K562 (cell line): ENCODE measurements at regions not wholly inside any gene's neighbourhood (a gene's known extent, or its start where the extent isn't known, plus 50 kb on each side); places are given as distances from the start of the nearest gene placed in this dataset.

Experiments used
- CREB3 ChIP-seq: fragments of 450-650 bp; conservative IDR thresholded peaks from 2 replicates; pipeline ENCODE4 v1.6.1; 2016; ENCODE audit warnings: missing genetic modification characterization, low read depth, mild to moderate bottlenecking, missing compliant biosample characterization, moderate library complexity
- CREM ChIP-seq: IDR thresholded peaks from 2 replicates; pipeline ENCODE4 v1.6.1; 2014; ENCODE audit warnings: antibody characterized with exemption, low read depth
- CTCF ChIP-seq, 3 experiments: IDR thresholded peaks in 2 of 3; conservative IDR thresholded peaks in 1 of 3; 2 replicates each; pipeline ENCODE4 v1.5.1; 2011 to 2012; ENCODE audit warnings: low read length in 3 of 3, mild to moderate bottlenecking in 3 of 3, control low read depth in 2 of 3, improper control_type of control experiment in 1 of 3, inconsistent platforms in 1 of 3, low read depth in 1 of 3, mixed read lengths in 1 of 3, moderate library complexity in 1 of 3; ENCODE audit not compliant: insufficient read depth in 2 of 3
- ESRRA ChIP-seq: fragments of 450-650 bp; IDR thresholded peaks from 2 replicates; pipeline ENCODE4 v1.6.1; 2014; ENCODE audit warnings: low read depth, mild to moderate bottlenecking, moderate library complexity, borderline replicate concordance
- GATAD2A ChIP-seq: fragments of 450-650 bp; IDR thresholded peaks from 2 replicates; pipeline ENCODE4 v1.6.1; 2017
- KLF10 ChIP-seq: fragments of 250-450 bp; sonication (Bioruptor Pico); IDR thresholded peaks from 2 replicates; pipeline ENCODE4 v1.6.1; 2021; ENCODE audit warnings: matching md5 sums
- POLR2A ChIP-seq: fragments of 450-650 bp; conservative IDR thresholded peaks from 2 replicates; pipeline ENCODE4 v1.6.1; 2016
- RUNX1 ChIP-seq: sonication (generic); IDR thresholded peaks from 2 replicates; pipeline ENCODE4 v1.6.1; 2016; ENCODE audit warnings: antibody characterized with exemption, low read depth
- THRAP3 ChIP-seq: fragments of 450-650 bp; IDR thresholded peaks from 2 replicates; pipeline ENCODE4 v1.6.1; 2016; ENCODE audit warnings: mild to moderate bottlenecking, inconsistent platforms, borderline replicate concordance
- TRIM24 ChIP-seq, 2 experiments: fragments of 450-650 bp; IDR thresholded peaks; 2 replicates each; pipeline ENCODE4 v1.6.1; 2016
- YBX1 ChIP-seq: fragments of 450-650 bp; IDR thresholded peaks from 2 replicates; pipeline ENCODE4 v1.7.1; 2016; ENCODE audit warnings: mild to moderate bottlenecking
- ZNF282 ChIP-seq: sonication (generic); formaldehyde crosslinking; IDR thresholded peaks from 2 replicates; pipeline ENCODE4 v1.8.1; 2023; ENCODE audit warnings: missing genetic modification reagents
- ZSCAN29 ChIP-seq: fragments of 450-650 bp; IDR thresholded peaks from 2 replicates; pipeline ENCODE4 v1.6.1; 2017

- TF ChIP-seq ZNF282 (CRISPR knock-in tag), result no peak
- no peak for TF ChIP-seq CREM
- no peak for TF ChIP-seq POLR2A
- TF ChIP-seq ZSCAN29, result no peak
- TF ChIP-seq RUNX1, result no peak
- no peak for TF ChIP-seq TRIM24 (IDR thresholded peaks at IDR 0.05)
- TF ChIP-seq THRAP3, result no peak
- no peak for TF ChIP-seq YBX1
- no peak for TF ChIP-seq ESRRA
- TF ChIP-seq GATAD2A, result no peak
- no peak for TF ChIP-seq KLF10 (CRISPR knock-in tag)
- no peak for TF ChIP-seq CREB3 (tag)
- TF ChIP-seq CTCF (IDR thresholded peaks at IDR 0.05 in 2 of 3, conservative IDR thresholded peaks at IDR 0.05 in 1 of 3; ENCODE audit: insufficient read depth in 2 of 3, low read depth in 1 of 3, low read length in 3 of 3), result no peak
These were observed 194.6 kb upstream of the PDE1C start for GRCh38 chr7:32264702-32265284.
